CD4-positive, alpha-beta T cell (primary cell): ENCODE measurements at regions not wholly inside any gene's neighbourhood (a gene's known extent, or its start where the extent isn't known, plus 50 kb on each side); places are given as distances from the start of the nearest gene placed in this dataset.

ENCODE experiments used
- ATAC-seq: fragments of 200-7000 bp; cut with Tn5 transposase; one replicate; pipeline ENCODE4 v1.10.0; 2022; ENCODE audit warnings: mild to moderate bottlenecking; ENCODE audit not compliant: poor library complexity
- CTCF ChIA-PET: fragments of 350-600 bp; sonication (Branson Sonifier 250); formaldehyde crosslinking; loops from one replicate; lab custom pipeline; 2021; ENCODE audit warnings: antibody characterized with exemption, inconsistent platforms; lab: Charles Lee
- POLR2A ChIA-PET: fragments of 350-600 bp; sonication (Branson Sonifier 250); formaldehyde crosslinking; loops from one replicate; lab custom pipeline; 2021; ENCODE audit warnings: antibody characterized with exemption, inconsistent platforms; lab: Charles Lee
- DNase-seq, 14 experiments: peaks; one replicate each; pipeline ENCODE4 v3.0.0-alpha.2; 2013 to 2020; ENCODE audit warnings: mixed read lengths in 2 of 14
- H3K27ac ChIP-seq, 2 donors: one replicate each; pipeline versions ENCODE4 v1.5.1 to v1.7.0; 2013; ENCODE audit warnings: low read length in 2 of 2, low read depth in 1 of 2, mild to moderate bottlenecking in 1 of 2
- H3K27me3 ChIP-seq, 2 experiments: 1 replicate in 1 of 2; 2 replicates in 1 of 2; pipeline versions ENCODE4 v1.6.1 to v1.7.0; 2013; ENCODE audit warnings: low read length in 2 of 2, control low read depth in 1 of 2, mild to moderate bottlenecking in 1 of 2, moderate library complexity in 1 of 2; ENCODE audit not compliant: insufficient read depth in 2 of 2, control insufficient read depth in 1 of 2
- H3K36me3 ChIP-seq: one replicate; pipeline ENCODE4 v1.6.1; 2013; ENCODE audit warnings: low read length, control low read depth; ENCODE audit not compliant: insufficient read depth
- H3K4me1 ChIP-seq: one replicate; pipeline ENCODE4 v1.6.1; 2013; ENCODE audit warnings: low read length, control low read depth; ENCODE audit not compliant: insufficient read depth
- H3K4me3 ChIP-seq: one replicate; pipeline ENCODE4 v1.5.1; 2013; ENCODE audit warnings: mild to moderate bottlenecking, low read length, moderate library complexity
- H3K9me3 ChIP-seq, 2 experiments: 1 replicate in 1 of 2; 2 replicates in 1 of 2; pipeline versions ENCODE4 v1.6.1 to v1.7.0; 2013; ENCODE audit warnings: low read length in 2 of 2, mild to moderate bottlenecking in 2 of 2, control low read depth in 1 of 2, moderate library complexity in 1 of 2; ENCODE audit not compliant: control insufficient read depth in 1 of 2, insufficient read depth in 1 of 2
- H3K27ac Mint-ChIP-seq: one replicate; pipeline ENCODE4 v1.8.0; 2020; ENCODE audit warnings: mixed read lengths
- H3K27me3 Mint-ChIP-seq: one replicate; pipeline ENCODE4 v1.8.0; 2021; ENCODE audit warnings: mixed read lengths
- H3K36me3 Mint-ChIP-seq: one replicate; pipeline ENCODE4 v1.8.0; 2021; ENCODE audit warnings: low read depth, mixed read lengths
- H3K4me1 Mint-ChIP-seq: one replicate; pipeline ENCODE4 v1.8.0; 2021; ENCODE audit warnings: low read depth, mixed read lengths
- H3K4me3 Mint-ChIP-seq: one replicate; pipeline ENCODE4 v1.8.0; 2020; ENCODE audit warnings: mild to moderate bottlenecking, mixed read lengths
- H3K9me3 Mint-ChIP-seq: one replicate; pipeline ENCODE4 v1.8.0; 2020; ENCODE audit warnings: mixed read lengths
- intact Hi-C, 2 experiments: fragments of 100-400 bp; cut with DNase I in 1 of 2; cut with micrococcal nuclease in 1 of 2; formaldehyde crosslinking; loops; one replicate each; pipeline versions ENCODE4 v1.15.1 to v1.9.0; 2023 to 2025; cut with DNase I, micrococcal nuclease
- TF ChIP-seq, protein P1 (sequence below): fragments of 200-600 bp; IDR thresholded peaks from one replicate; pipeline ENCODE4 v1.8.0; 2022; ENCODE audit warnings: antibody characterized with exemption, mild to moderate bottlenecking

DNA sequence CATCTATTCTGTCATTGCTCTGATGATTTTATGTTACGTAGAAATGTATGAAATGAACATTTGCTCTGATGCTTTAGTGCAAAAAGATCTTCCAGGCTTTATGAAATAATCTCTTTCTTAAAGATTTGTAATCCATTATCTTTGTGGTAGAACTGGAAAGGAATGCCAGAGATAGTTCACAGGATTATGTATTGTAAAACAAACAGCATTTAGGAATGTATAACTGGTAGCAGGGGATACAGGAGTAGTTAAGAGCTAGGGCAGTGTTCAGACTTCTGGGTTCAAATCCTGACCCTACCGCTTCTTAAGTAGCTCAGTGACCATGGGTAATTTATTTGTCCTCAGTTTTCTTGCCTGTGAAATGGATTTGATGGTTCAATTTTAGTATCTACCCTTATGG lies 429.8 kb upstream of the TPM1 start:
- intact Hi-C loops: no loop called here
- TF ChIP-seq, protein P1, sequence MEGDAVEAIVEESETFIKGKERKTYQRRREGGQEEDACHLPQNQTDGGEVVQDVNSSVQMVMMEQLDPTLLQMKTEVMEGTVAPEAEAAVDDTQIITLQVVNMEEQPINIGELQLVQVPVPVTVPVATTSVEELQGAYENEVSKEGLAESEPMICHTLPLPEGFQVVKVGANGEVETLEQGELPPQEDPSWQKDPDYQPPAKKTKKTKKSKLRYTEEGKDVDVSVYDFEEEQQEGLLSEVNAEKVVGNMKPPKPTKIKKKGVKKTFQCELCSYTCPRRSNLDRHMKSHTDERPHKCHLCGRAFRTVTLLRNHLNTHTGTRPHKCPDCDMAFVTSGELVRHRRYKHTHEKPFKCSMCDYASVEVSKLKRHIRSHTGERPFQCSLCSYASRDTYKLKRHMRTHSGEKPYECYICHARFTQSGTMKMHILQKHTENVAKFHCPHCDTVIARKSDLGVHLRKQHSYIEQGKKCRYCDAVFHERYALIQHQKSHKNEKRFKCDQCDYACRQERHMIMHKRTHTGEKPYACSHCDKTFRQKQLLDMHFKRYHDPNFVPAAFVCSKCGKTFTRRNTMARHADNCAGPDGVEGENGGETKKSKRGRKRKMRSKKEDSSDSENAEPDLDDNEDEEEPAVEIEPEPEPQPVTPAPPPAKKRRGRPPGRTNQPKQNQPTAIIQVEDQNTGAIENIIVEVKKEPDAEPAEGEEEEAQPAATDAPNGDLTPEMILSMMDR: no peak
- no peaks in the 10 kb centered on the region for H3K9me3 ChIP-seq
- H3K27me3 ChIP-seq: peaks cover 0 to 5% of the 10 kb centered on the region in 2 experiments
- no peak overlapping the region for H3K4me3 Mint-ChIP-seq
- no peaks in the 10 kb centered on the region for H3K36me3 Mint-ChIP-seq
- H3K27ac Mint-ChIP-seq: no peak overlapping the region
- no peaks in the 10 kb centered on the region for H3K9me3 Mint-ChIP-seq
- no peak for DNase-seq
- H3K36me3 ChIP-seq: no peaks in the 10 kb centered on the region
- no peak overlapping the region for H3K4me3 ChIP-seq
- POLR2A ChIA-PET: no interaction called here
- H3K27ac ChIP-seq: no peak overlapping the region
- no peaks in the 10 kb centered on the region for H3K4me1 ChIP-seq
- CTCF ChIA-PET: no interaction called here
- H3K4me1 Mint-ChIP-seq: no peaks in the 10 kb centered on the region
- peaks cover 25% of the 10 kb centered on the region for H3K27me3 Mint-ChIP-seq
- no peak for ATAC-seq

DNA sequence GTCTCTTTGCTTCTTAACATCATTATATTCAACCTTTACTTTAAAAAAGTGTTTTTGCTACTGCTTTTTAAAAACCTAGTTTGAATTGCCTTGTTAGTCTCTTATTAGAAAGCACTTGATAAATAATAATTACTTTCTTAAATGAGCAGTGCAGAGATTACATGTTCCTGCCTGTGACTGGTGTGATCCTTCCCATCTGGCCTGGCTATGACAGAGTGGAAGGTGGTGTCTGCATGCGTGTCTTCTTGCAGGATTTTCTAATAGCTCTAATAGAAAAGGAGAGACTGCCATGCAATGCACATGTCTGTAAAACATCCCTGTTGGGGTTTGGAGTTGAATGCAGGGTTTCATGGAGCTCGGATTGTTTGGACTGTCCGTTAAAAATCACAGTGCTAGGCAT lies 425.8 kb upstream of the TPM1 start:
- CTCF ChIA-PET: no interaction called here
- H3K9me3 ChIP-seq: no peaks in the 10 kb centered on the region
- ATAC-seq: no peak
- TF ChIP-seq, protein P1: no peak
- H3K4me1 ChIP-seq: no peaks in the 10 kb centered on the region
- no peak overlapping the region for H3K27ac ChIP-seq
- no peak overlapping the region for H3K4me3 Mint-ChIP-seq
- no peaks in the 10 kb centered on the region for H3K9me3 Mint-ChIP-seq
- no peaks in the 10 kb centered on the region for H3K4me1 Mint-ChIP-seq
- no peaks in the 10 kb centered on the region for H3K36me3 ChIP-seq
- DNase-seq: no peak
- no peaks in the 10 kb centered on the region for H3K27me3 ChIP-seq
- peaks cover 7% of the 10 kb centered on the region for H3K27me3 Mint-ChIP-seq
- no peaks in the 10 kb centered on the region for H3K36me3 Mint-ChIP-seq
- intact Hi-C loops: no loop called here
- H3K27ac Mint-ChIP-seq: no peak overlapping the region
- no peak overlapping the region for H3K4me3 ChIP-seq
- POLR2A ChIA-PET: no interaction called here

DNA sequence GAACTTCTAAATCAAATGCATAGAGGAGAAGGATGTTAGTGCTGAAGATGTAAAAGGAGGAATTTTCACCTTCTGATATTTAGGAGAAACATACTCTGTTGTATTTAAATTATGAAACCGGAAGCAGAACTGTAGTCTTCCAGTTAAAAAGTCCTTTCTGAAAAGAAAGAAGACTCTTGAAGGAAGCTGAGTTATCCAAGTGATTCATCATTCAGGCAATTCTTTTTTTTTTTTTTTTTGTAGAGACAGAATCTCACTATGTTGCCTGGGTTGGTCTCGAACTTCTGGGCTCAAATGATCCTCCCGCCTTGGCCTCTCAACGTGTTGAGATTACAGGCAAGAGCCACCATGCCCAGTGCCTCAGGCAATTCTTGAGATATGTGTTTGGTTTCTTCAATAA lies 424.8 kb upstream of the TPM1 start:
- Histone ChIP-seq H3K4me1 (no peaks in the 10 kb centered on the region), H3K36me3 (no peaks in the 10 kb centered on the region), H3K27ac (no peak overlapping the region), H3K27me3 (no peaks in the 10 kb centered on the region), H3K4me3 (no peak overlapping the region), H3K9me3 (no peaks in the 10 kb centered on the region)
- ChIA-PET CTCF (no interaction called here), POLR2A (no interaction called here)
- Mint-ChIP-seq H3K27me3 (peaks cover 5% of the 10 kb centered on the region), H3K36me3 (no peaks in the 10 kb centered on the region), H3K27ac (no peak overlapping the region), H3K4me1 (no peaks in the 10 kb centered on the region), H3K9me3 (no peaks in the 10 kb centered on the region), H3K4me3 (no peak overlapping the region)
- ATAC-seq (no peak), DNase-seq (no peak)
- TF ChIP-seq, protein P1: no peak
- intact Hi-C loops: no loop called here
